NCI-H510A (cell line): ENCODE measurements at regions not wholly inside any gene's neighbourhood (a gene's known extent, or its start where the extent isn't known, plus 50 kb on each side); places are given as distances from the start of the nearest gene placed in this dataset.

Experiments used
- DNase-seq: peaks from one replicate; lab custom pipeline; 2025; lab: John Stamatoyannopoulos, UW

GRCh38 chr4:133869486-133869885 is 332.1 kb downstream of the PABPC4L start:
- DNase-seq, result no peak

- no peak for DNase-seq
These were observed 332.7 kb downstream of the PABPC4L start for GRCh38 chr4:133868856-133869255.

GRCh38 chr4:133866328-133866699 is 335.3 kb downstream of the PABPC4L start:
- peak; percentile 2 for DNase-seq

GRCh38 chr4:133865612-133866327 is 335.8 kb downstream of the PABPC4L start:
- no peak for DNase-seq

GRCh38 chr4:133863153-133863552 is 338.4 kb downstream of the PABPC4L start:
- no peak for DNase-seq

- no peak for DNase-seq
These were observed 344.7 kb downstream of the PABPC4L start for GRCh38 chr4:133856731-133857355.

- no peak for DNase-seq
These were observed 346.6 kb downstream of the PABPC4L start for GRCh38 chr4:133855001-133855400.

GRCh38 chr4:133839326-133839725 is 362.3 kb downstream of the PABPC4L start:
- DNase-seq, result no peak

GRCh38 chr4:133823177-133823576 is 378.4 kb downstream of the PABPC4L start:
- DNase-seq, result no peak

- DNase-seq, result no peak
These were observed 388.6 kb downstream of the PABPC4L start for GRCh38 chr4:133812954-133813353.

- no peak for DNase-seq
These were observed 389.4 kb downstream of the PABPC4L start for GRCh38 chr4:133812236-133812635.

- no peak for DNase-seq
These were observed 393.4 kb downstream of the PABPC4L start for GRCh38 chr4:133808151-133808550.

- no peak for DNase-seq
These were observed 398.2 kb downstream of the PABPC4L start for GRCh38 chr4:133803341-133803740.

GRCh38 chr4:133802359-133803140 is 399.0 kb downstream of the PABPC4L start:
- no peak for DNase-seq

GRCh38 chr4:133801883-133802282 is 399.7 kb downstream of the PABPC4L start:
- no peak for DNase-seq

GRCh38 chr4:133800966-133801365 is 400.6 kb downstream of the PABPC4L start:
- DNase-seq, result no peak

- DNase-seq, result no peak
These were observed 401.8 kb downstream of the PABPC4L start for GRCh38 chr4:133799717-133800315.

GRCh38 chr4:133777661-133778060 is 423.9 kb downstream of the PABPC4L start:
- no peak for DNase-seq

GRCh38 chr4:133776961-133777360 is 424.6 kb downstream of the PABPC4L start:
- DNase-seq, result no peak

GRCh38 chr4:133776503-133776902 is 425.1 kb downstream of the PABPC4L start:
- no peak for DNase-seq

GRCh38 chr4:133775881-133776280 is 425.7 kb downstream of the PABPC4L start:
- DNase-seq, result no peak

GRCh38 chr4:133775469-133775868 is 426.1 kb downstream of the PABPC4L start:
- DNase-seq, result no peak

- DNase-seq, result no peak
These were observed 442.2 kb downstream of the PABPC4L start for GRCh38 chr4:133759428-133759827.
